ACHN (cell line): ENCODE measurements at regions not wholly inside any gene's neighbourhood (a gene's known extent, or its start where the extent isn't known, plus 50 kb on each side); places are given as distances from the start of the nearest gene placed in this dataset.

Experiments
- DNase-seq: peaks from one replicate; pipeline ENCODE4 v3.0.0-alpha.2; 2015
- in situ Hi-C: cut with HindIII; loops from 2 replicates; pipeline ENCODE4 v1.10.0; 2017; ENCODE audit warnings: low sequenced_read_pairs, low pct_ligation_motif_present, low pct_unique_long_range_greater_than_20kb

DNA sequence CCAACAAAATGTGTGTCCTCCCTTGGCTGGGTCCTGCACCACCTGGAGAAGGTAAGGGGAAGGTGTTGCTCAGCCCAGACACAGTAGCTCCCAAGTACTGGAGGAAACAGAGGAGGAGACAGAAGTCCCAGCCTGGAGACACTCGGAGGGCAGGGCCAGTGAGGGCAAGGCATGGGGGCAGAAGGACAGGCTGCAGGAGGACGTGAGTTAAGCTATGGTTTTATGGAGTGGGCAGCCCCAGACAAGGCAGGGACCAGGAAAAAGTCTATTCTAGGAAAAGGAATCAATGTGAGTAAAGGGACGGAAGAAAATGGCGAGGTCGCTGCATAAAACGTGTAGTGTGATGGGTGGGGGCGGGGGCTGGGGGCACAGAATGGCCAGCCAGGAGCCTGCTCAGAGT, 210.1 kb upstream of the DIO3 start:
- DNase-seq = no peak
- in situ Hi-C loops = no loop called here

DNA sequence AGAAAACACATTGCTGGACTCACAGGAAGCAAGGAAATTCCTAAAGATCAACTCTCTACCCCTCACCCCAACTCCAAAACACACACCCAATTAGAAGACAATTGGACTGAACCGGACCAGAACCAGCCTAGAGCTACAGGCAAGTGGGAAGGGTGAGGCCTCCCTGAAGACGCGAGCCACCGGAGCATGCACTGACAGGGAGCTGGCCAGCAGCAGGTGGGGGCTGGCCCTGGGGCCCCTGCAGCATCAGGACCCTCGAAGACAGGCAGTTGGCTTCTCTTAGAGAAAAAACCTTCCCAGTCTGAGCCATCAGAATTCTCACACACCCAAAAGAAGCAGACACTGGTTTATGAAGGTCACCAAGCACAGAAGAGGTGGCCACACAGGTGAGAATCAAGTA, 209.5 kb upstream of the DIO3 start:
- in situ Hi-C loops = no loop called here
- DNase-seq = no peak

DNA sequence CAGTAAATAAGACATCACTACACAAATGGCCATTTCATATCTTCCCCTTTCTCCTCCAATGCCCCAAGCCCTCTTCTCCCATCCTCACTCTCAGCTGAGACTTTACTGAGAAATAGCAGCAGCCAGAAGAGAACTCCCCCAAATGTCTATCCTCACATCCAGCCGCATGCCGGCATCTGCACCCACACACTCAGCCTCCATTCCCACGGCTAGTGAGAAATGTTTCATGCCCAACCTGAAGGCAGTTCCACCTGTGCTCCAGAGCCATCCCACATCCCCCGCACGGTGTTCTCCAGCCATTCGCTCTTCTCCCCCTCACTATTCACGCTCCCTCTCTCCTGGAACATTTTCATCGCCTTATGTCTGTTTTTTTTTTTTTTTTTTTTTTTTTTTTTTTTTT, 208.7 kb upstream of the DIO3 start:
- DNase-seq = no peak
- in situ Hi-C loops = no loop called here

DNA sequence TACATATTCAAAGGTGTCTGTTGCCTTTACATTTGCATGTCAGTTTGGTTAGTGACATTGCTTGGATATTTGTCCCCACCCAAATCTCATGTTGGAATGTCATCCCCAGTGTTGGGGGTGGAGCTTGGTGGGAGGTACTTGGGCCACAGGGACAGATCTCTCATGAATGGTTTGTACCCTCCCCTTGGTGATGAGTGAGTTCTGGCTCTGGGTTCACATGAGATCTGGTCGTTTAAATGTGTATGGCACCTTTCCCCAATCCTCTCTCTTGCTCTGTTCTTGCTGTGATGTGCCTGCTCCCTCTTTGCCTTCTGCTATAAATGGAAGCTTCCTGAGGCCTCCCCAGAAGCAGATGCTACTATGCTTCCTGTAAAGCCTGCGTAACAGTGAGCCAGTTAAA, 207.9 kb upstream of the DIO3 start:
- in situ Hi-C loops = no loop called here
- DNase-seq = no peak

DNA sequence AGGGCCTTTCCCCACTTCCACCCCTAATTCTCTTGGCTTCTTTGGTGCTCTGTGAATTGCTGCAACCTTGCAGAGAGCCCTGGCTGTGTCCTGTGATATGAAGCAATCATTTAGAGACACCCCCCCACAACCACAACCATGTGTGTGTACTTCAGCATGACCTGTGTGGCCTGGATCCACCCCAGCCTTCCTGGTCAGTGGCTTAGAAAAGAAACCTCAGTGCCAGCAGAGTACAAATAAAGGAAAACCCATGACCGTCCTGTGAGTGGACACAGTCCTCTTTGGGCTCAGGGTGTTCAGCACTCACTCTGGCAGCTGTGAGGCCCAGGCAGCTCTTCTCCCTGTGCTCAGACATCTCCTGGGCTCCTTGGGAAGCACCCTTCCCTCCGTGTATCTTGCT, 206.6 kb upstream of the DIO3 start:
- no peak for DNase-seq
- in situ Hi-C loops = no loop called here

DNA sequence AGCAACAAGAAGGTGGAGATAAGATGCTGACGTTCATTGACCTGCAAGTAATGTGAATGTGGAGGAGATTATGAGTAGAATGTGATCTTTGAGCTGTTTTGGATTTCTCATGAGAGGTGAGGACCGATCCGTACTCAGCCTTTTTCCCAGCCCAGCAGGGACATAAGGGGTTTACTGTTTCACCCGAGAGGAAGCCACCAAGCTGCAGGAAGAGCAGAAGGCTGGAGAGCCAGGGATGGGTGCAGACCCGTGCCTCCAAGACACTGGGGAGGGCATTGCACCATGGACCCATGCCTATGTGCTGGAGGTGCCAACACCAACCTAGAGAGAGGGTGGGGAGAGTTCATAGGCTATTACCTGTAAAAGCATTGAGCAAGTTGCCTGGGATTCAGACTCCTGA, 206.0 kb upstream of the DIO3 start:
- in situ Hi-C loops = no loop called here
- DNase-seq = no peak

DNA sequence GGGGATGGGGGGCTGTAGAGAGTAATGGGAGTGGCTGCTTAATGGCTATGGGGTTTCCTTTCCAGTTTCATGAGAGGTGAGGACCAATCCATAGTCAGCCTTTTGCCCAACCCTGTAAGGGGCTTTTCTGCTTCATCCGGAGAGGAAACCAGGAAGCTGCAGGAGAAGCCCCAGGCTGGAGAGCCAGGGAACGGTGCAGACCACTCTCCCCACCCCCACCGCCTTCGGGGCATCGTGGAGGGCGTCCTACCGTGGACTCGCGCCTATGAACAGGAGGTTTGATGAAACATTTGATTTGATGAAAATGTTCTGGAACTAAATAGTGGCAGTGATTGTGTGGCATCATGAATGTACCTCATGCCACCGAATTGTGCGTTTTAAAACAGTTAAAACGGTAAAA, 204.3 kb upstream of the DIO3 start:
- DNase-seq = no peak
- in situ Hi-C loops = no loop called here

DNA sequence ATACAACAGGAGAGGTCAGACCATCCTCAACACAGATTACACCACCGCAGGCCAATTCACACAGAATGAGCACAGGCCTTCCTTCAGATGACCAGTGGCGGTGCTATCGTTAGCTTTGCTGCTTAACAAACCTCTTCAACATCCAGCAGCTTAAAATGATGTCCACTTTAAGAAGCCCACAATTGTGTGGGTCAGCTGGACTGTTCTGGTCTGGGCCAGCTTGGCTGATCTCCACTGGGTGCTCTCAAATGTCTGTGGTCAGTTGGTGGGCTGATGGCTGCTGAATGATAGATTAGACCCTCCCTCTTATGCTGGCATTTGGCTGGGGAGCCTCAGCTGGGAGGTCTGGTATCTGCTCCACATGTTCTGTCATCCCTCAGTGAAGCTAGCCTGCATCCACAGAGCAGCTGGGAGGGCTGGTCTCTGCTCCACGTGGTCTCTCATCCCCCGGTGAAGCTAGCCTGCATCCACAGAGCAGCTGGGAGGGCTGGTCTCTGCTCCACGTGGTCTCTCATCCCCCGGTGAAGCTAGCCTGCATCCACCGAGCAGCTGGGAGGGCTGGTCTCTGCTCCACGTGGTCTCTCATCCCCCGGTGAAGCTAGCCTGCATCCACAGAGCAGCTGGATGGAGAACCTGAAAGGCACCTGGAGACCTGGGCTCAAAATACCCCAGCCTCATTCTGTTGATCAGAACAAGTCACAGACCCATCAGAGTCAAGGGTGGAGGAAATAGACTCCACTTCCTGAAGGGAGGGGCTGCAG, 203.6 kb upstream of the DIO3 start:
- no peak for DNase-seq
- in situ Hi-C loops = no loop called here

DNA sequence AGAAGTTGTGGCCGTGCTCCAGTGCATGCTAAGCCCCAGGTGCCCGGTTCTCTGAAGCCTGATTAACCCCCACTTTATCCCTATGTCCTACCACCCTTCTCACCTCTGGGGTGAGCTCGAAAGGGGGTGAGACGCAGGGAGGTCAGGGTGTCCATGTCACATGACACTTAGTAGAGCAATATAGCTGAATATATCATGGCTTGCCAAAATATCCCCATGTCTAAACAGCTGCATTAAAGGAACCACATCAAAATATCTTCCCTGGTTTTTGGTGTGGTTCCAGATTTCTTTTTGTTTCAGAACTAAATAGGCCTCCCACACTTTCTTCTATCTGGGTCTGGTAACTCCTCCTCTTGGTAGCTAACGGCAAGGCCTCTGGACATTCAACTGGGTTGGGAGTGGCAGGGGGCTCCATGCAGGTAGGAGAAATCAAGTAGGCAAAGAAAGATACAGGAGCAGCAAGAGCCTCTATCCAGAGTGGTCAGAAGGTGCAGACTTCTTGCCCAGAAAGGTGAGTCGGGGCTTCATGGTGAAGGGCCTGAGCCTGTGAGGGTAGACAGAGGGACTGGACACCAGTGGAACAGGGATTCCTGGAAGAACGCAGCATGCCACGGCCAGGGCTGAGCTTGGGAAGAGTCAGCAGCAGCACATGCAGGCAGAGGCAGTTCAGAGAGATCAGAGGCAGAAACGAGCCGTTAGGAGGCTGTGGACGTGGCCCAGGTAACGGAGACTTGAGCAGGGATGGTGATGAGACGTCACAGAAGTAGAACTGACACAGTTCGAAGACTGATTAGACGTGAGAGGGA, 202.8 kb upstream of the DIO3 start:
- in situ Hi-C loops = no loop called here
- DNase-seq = no peak

DNA sequence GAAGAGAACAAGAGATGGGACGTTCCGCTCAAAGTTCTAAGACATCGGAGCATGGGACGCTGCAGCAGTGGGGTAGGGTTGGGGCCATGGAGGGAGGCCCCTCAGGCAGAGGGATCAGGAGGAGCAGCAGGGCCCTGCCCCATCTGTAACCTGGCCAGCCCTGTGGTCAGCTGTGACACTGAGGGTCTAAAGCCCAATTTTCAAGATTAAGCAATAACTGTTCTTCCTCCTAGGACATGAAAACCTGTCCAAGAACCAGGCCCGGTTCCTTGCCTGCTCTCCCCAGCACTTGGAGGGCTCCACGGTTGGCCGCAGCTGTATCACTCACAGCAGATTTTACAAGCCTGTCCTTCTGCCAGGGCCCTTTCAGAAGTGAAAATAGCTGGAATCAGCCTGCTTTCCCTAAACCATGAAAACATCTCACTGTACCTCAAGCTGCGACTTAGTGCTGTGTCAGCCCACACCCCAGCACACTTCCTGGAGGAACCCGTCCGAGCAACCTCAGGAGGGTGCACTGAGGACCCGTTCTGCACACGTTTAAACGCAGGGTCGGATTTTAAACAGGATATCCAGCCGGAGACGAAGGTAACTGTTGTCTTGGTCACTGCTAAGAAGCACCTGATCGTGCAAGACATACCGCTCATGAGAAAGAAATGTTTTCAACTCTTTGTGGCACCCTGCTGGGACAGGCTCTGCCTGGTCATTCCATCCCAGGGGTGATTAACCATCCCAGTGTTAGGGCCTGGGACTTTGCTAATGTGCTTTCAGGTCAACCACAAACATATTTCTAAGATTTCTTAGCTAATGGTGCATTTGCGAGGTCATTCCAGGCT, 201.9 kb upstream of the DIO3 start:
- DNase-seq = no peak
- in situ Hi-C loops = no loop called here

DNA sequence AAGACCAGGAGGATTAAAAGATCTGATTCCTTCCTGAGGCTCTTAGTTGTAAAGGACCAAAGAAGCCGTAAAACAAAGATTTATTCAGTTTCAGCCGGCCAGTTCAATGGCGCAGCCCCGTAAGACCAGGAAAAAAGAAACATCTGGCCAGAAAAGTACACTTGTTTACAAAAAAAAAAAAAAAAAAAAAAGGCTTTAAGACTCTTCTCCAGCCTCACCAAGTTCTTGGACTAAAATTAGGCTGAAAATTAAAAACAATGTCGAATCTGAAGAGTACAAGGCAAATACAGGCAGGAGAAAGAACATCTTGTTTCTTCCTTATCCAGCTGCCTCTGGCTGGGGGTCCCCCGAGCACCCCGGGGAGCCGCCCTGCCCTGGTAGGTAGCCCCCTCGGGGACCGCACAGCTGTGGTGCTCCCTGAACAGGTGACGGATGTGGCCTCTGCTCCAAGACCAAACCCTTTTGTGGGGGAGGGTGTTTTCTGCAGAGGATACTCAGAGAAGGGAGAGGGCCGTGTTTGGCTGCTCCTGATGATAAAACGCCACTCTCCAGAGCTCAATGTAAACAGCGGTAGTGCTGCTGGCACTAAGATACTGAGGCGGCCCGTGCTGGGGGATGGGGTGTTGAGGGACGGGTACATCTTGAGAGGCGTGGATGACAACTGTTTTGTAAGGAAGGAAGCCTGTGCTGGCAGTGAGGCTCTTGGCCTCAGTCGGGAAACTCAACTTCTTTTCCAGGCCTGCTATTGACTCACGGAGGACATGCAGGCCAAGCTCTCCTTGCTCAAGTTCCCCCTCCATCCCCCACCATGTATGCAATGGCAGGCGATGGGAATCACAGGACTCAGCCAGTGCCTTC, 201.0 kb upstream of the DIO3 start:
- in situ Hi-C loops = no loop called here
- no peak for DNase-seq

DNA sequence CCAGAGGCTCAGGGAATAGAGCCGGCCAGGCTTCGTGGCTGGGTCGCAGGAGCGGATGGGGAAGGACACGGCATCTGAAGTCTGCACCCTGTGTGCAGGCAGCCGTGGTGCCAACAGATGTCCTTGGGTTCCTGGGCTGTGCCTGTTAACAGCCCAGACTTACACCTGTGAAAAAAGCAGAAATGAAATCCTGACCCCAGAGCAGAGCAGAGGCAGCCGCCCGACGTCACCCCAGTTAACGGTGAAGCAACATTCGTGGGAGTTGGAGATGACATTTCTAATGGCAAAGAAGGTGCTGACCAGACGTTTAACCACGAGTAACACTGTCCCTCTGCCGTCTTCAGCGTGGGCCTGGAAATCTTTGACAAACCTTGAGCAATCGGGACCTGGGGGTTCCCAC, 200.3 kb upstream of the DIO3 start:
- DNase-seq = no peak
- in situ Hi-C loops = no loop called here

DNA sequence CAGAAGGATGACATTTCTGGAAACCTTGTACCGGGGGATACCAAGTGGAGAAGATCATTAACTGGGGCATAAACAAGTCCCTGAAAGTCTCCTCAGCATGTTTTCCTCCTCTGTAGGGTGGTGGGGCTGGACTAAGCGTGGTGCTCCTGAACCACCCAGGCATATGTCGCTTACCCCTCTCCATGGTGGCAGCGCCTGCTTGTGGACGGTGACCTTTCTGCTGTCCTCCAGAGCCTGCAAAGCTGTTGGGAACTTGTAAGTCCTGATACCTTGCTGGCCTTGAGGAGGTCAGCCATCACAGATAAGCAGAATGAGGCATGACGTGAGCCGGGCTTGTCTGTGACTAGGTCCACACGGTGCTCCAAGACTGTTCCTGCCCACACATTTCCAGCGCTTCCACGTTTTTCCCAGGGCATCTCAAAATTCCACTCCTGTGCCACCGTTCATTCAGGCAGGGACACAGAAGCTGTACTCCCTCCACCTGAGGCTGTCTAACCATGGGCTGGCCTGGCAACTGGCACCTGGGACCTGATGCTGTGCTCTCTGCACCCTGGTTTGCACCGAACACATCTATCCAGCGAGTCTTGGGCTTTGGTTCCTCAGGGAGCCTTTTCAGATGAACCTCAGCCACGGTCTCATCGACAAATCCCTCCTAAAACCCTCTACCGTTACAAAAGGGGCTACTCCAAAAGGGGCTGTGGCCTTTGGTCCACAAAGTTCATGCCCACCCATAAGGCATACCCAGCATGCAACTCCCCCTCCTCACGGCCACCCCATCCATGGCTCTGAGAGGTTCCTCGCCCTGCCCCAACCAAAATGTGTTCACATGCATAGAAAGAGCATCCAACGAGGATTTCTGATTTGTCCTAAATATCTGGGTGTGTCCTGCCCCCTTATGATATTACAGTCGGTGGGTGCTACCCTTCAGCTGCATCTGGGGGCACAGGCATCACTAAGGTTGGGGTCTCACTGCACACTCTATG, 199.6 kb upstream of the DIO3 start:
- in situ Hi-C loops = no loop called here

DNA sequence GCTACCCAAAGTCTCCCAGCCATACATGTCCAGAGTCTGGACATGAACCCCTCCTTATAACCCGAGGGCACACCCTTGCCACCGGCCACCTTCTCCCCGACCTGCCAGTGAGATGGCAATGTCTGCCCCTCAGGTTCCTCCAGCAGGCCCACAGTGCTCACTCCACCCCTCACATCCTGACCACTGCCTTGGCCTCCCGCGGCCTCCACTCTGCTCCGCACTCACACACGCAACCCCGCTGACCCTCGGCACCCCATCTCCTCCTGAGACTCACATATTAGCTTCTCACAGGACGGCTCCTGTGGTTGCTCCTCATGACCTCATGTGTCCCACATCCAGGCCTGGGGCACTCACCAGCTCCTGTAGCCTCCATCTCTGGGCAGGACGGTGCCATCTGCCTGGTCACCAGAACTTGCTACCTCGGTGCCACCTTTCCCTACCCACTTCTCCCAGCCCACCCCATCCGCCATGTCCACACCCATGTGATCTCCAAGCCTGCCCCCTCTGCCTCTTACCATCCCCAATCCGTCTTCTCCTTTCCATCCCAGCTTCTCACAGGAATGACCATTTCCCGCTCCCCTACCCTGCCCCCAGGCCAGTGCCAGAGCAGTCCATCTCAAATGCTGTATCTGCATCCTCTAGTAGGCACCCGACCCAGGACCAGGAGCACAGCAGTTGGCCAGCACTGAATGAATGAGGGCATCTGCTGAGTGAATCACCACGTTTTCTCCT, 198.6 kb upstream of the DIO3 start:
- in situ Hi-C loops = no loop called here
- DNase-seq = no peak

More for the DNA sequence above, 199.6 kb upstream of the DIO3 start:
- DNase-seq = no peak

DNA sequence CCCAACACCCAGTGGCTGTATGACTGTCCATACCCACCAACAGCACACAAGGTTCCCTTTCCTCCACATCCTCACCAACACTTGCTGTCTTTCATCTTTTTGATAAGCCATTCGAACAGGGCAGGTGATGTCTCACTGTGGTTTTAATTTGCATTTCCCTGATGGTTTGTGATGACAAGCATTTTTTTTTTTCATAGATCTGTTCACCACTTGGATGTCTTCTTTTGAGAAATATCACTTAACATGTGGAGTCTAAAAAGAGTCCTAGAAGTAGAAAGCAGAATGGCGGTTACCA, 198.1 kb upstream of the DIO3 start:
- DNase-seq = no peak
- in situ Hi-C loops = no loop called here

DNA sequence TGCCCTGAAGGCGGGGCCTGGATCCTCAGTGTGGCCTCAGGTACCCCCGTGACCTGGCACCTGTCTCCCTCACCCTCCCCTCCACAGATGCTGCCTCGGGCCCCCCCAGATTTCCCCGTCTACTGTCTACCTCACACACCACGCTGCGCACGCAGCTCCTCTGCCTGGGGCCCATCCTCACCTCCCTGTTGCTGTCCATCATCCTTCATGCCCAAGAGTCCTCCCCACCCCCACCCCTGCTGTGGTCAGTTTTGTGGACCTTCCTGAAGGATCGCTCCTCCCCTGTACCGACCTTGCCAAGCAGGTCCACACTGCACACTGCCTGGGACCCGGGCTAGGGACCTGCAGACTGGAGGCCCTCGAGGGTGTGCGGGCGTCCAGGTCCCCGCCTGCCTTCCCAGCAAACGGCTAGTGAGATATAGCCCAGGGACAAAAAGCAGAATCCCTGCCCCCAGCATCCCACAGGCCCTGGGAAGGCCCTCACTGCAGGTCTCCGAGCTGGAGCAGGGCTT, 197.4 kb upstream of the DIO3 start:
- in situ Hi-C loops = no loop called here
- DNase-seq = no peak
